ENCODE measurements at regions not wholly inside any gene's neighbourhood (a gene's known extent, or its start where the extent isn't known, plus 50 kb on each side); places are given as distances from the start of the nearest gene placed in this dataset.
A peak's percentile ranks its signal among the peaks of the same experiment; 100 is the strongest.

DNA sequence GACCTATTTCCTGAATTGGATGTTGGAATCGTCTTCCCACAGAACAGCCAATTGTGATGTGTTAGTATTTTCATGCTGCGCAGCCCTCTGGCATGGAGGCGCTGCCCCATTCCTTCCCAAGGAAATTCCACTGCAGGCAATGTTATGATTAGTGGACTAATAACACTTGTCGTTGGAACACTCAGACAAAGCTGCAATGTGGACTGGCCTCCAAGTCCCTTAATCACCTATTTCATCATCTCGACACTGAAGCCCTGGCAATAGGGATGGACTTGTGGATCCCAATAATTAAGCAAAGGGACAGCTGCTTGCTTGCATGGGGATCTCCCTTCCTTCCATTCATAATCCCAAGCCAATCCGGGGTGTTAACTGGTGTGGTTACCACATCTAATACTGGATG, 59.9 kb downstream of the PABIR2 start:
- TF ChIP-seq, protein P1, sequence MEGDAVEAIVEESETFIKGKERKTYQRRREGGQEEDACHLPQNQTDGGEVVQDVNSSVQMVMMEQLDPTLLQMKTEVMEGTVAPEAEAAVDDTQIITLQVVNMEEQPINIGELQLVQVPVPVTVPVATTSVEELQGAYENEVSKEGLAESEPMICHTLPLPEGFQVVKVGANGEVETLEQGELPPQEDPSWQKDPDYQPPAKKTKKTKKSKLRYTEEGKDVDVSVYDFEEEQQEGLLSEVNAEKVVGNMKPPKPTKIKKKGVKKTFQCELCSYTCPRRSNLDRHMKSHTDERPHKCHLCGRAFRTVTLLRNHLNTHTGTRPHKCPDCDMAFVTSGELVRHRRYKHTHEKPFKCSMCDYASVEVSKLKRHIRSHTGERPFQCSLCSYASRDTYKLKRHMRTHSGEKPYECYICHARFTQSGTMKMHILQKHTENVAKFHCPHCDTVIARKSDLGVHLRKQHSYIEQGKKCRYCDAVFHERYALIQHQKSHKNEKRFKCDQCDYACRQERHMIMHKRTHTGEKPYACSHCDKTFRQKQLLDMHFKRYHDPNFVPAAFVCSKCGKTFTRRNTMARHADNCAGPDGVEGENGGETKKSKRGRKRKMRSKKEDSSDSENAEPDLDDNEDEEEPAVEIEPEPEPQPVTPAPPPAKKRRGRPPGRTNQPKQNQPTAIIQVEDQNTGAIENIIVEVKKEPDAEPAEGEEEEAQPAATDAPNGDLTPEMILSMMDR (IDR thresholded peaks at IDR 0.05) = no peak
- intact Hi-C loops (cut with DNase I; ENCODE audit: low total_unique reads) = no loop called here
- peak; percentile 41 for DNase-seq
- Histone ChIP-seq H3K9me3 (no peaks in the 10 kb centered on the region), H3K36me3 (ENCODE audit: low read depth, missing control alignments) (no peaks in the 10 kb centered on the region), H3K4me1 (peaks cover 24% of the 10 kb centered on the region), H3K4me3 (no peak overlapping the region), H3K27ac (no peak overlapping the region), H3K27me3 (no peaks in the 10 kb centered on the region)
- 47 to 82% methylated on average over 2 to 6 of the region's 6 CpGs for WGBS, 2 donors

DNA sequence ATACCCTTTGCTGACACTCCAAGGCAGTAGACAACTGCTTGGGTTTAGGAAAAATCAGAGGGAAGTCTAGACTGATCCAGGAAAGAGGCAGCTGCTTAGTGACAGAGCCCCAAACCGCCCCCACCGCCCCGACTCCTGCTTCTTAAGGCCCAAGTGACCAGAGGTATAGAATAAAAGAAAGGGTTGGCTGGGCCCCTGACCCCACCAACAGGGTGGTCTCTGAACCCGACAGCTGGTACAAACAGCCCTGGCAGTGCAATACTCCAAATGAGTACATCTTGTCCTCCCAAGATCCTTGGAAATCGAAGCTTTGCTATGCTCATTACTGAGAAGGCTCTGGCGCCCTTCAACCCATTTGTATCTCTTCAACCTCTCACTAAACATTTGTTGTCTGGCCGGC, 60.6 kb downstream of the PABIR2 start:
- intact Hi-C loops (cut with DNase I; ENCODE audit: low total_unique reads) = no loop called here
- Histone ChIP-seq H3K27ac (no peak overlapping the region), H3K27me3 (no peaks in the 10 kb centered on the region), H3K4me3 (no peak overlapping the region), H3K36me3 (ENCODE audit: low read depth, missing control alignments) (no peaks in the 10 kb centered on the region), H3K9me3 (no peaks in the 10 kb centered on the region), H3K4me1 (peaks cover 24% of the 10 kb centered on the region)
- WGBS, 2 donors = 47 to 57% methylated on average over 3 to 5 of the region's 7 CpGs
- TF ChIP-seq, protein P1 (IDR thresholded peaks at IDR 0.05) = no peak
- TF ChIP-seq POLR2A (IDR thresholded peaks at IDR 0.05) = no peak
- no peak for DNase-seq

DNA sequence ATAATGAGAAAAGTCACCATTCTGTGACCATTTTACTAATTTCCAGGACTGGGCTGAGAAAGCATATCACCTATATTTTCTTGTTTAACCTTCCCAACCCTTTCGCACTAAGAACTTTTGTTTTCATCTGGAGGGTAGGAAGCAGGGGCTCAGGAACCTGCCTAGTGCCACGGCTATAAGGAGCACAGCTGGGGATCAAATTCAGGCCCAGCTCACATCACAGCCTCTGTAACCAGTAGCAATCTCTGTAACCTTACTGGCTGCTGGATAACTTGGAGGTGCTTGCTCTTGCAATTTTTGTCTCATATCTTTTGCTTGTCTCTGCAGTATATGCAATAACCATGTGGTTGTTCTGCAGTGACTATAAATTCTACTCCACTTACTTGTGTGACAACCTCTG, 62.0 kb downstream of the PABIR2 start:
- no peaks in the 10 kb centered on the region for H3K27me3 ChIP-seq
- peaks cover 24% of the 10 kb centered on the region for H3K4me1 ChIP-seq
- DNase-seq = no peak
- TF ChIP-seq POLR2A (IDR thresholded peaks at IDR 0.05) = no peak
- TF ChIP-seq, protein P1 (IDR thresholded peaks at IDR 0.05) = no peak
- H3K9me3 ChIP-seq = no peaks in the 10 kb centered on the region
- no peak overlapping the region for H3K27ac ChIP-seq
- H3K36me3 ChIP-seq (ENCODE audit: low read depth, missing control alignments) = no peaks in the 10 kb centered on the region
- intact Hi-C loops (cut with DNase I; ENCODE audit: low total_unique reads) = no loop called here
- no peak overlapping the region for H3K4me3 ChIP-seq
- WGBS, 2 donors = 53 to 60% methylated on average over 2 of the region's 2 CpGs

DNA sequence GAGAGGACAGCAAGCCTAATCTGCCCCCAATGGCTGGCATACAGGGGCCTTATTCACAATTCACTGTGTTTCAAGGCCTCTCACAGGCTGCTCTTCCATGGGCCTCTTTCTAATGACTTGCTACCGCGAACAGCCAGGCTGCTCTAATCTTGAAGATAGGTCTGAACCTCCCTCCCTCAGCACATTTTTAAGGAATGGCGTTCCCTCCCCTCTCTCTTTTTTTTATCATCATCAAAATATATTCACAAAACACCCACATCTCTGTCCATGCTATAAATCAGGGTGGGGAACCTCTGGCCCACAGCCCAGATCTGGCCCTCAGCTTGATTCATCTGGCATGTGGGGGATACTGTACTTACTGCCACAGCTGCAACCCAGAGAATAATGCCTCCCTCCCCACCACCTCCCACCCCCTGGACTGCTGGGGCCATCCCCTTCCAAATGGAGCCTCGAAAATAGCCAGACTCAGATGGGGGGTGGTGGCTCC, 62.5 kb downstream of the PABIR2 start:
- Histone ChIP-seq H3K27ac (peak overlapping the region; percentile 50 to 55), H3K9me3 (no peaks in the 10 kb centered on the region), H3K4me3 (no peak overlapping the region), H3K27me3 (no peaks in the 10 kb centered on the region), H3K4me1 (peaks cover 24% of the 10 kb centered on the region), H3K36me3 (ENCODE audit: low read depth, missing control alignments) (no peaks in the 10 kb centered on the region)
- TF ChIP-seq POLR2A (IDR thresholded peaks at IDR 0.05) = no peak
- TF ChIP-seq, protein P1 (IDR thresholded peaks at IDR 0.05) = no peak
- peak; percentile 54 for DNase-seq
- intact Hi-C loops (cut with DNase I; ENCODE audit: low total_unique reads) = no loop called here
- 25 to 33% methylated on average over 3 to 4 of the region's 4 CpGs for WGBS, 2 donors

DNA sequence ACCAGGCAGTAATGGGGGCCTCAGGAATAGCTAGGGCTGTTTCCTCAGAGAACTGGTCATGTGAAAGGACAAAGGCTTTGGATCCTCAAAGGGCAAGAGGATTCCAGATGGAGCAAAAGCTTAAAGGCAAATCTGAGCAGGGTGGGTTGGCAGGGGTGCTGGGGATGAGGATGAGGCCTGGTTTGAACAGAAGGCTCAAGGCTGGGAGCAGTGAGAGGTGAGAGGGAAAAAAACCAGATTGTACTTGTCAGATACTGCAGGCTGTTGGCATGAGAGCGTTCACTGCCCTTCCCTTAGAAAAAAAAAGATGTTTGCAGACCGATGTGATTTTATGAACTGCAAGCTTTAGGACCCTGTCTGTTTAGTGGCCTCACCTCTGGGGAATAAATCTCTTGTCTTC, 63.4 kb downstream of the PABIR2 start:
- no peak for TF ChIP-seq POLR2A (IDR thresholded peaks at IDR 0.05)
- TF ChIP-seq, protein P1 (IDR thresholded peaks at IDR 0.05) = no peak
- no peak overlapping the region for H3K4me3 ChIP-seq
- peaks cover 24% of the 10 kb centered on the region for H3K4me1 ChIP-seq
- no peaks in the 10 kb centered on the region for H3K9me3 ChIP-seq
- DNase-seq = no peak
- peak overlapping the region; percentile 50 to 55 for H3K27ac ChIP-seq
- WGBS, 2 donors = 38% methylated on average over 2 of the region's 2 CpGs
- H3K27me3 ChIP-seq = no peaks in the 10 kb centered on the region
- no peaks in the 10 kb centered on the region for H3K36me3 ChIP-seq (ENCODE audit: low read depth, missing control alignments)
- intact Hi-C loops (cut with DNase I; ENCODE audit: low total_unique reads) = no loop called here
